A549 (cell line): ENCODE measurements at regions not wholly inside any gene's neighbourhood (a gene's known extent, or its start where the extent isn't known, plus 50 kb on each side); places are given as distances from the start of the nearest gene placed in this dataset.

Experiments
- CBX8 ChIP-seq: fragments of 200-600 bp; sonication (generic); IDR thresholded peaks from 2 replicates; pipeline ENCODE4 v1.6.1; 2016
- CTCF ChIP-seq: fragments of >200 bp; sonication (Bioruptor Twin); formaldehyde crosslinking; IDR thresholded peaks from 3 replicates; pipeline ENCODE4 v1.5.1; 2016
- EP300 ChIP-seq, 2 experiments: fragments of >200 bp; sonication (Bioruptor Twin); formaldehyde crosslinking; IDR thresholded peaks; 2 replicates in 1 of 2; 3 replicates in 1 of 2; pipeline ENCODE4 v1.6.1; 2016 to 2017
- HMGXB4 ChIP-seq: fragments of 250-450 bp; sonication (Bioruptor Pico); IDR thresholded peaks from 2 replicates; pipeline ENCODE4 v1.5.0; 2021; ENCODE audit warnings: mild to moderate bottlenecking, moderate library complexity, borderline replicate concordance
- MAX ChIP-seq: IDR thresholded peaks from 2 replicates; pipeline ENCODE4 v1.6.1; 2012
- NFE2L2 ChIP-seq: fragments of 150-350 bp; conservative IDR thresholded peaks from 2 replicates; pipeline ENCODE4 v1.6.1; 2014; ENCODE audit warnings: low read length
- NPAS2 ChIP-seq: fragments of 250-450 bp; sonication (Bioruptor Pico); IDR thresholded peaks from 2 replicates; pipeline ENCODE4 v1.8.0; 2022; ENCODE audit warnings: mild to moderate bottlenecking, moderate library complexity, borderline replicate concordance
- POLR2A ChIP-seq: IDR thresholded peaks from 2 replicates; pipeline ENCODE4 v1.6.1; 2012; ENCODE audit warnings: mild to moderate bottlenecking, low read length
- POLR2AphosphoS2 ChIP-seq: conservative IDR thresholded peaks from 2 replicates; pipeline ENCODE4 v1.6.1; 2012; ENCODE audit warnings: low read length, improper control_type of control experiment, inconsistent platforms
- RAD21 ChIP-seq, 2 experiments: fragments of >200 bp in 1 of 2; sonication (Bioruptor Twin) in 1 of 2; formaldehyde crosslinking in 1 of 2; IDR thresholded peaks in 1 of 2; conservative IDR thresholded peaks in 1 of 2; 2 replicates in 1 of 2; 3 replicates in 1 of 2; pipeline ENCODE4 v1.6.1; 2012 to 2018; ENCODE audit warnings: inconsistent platforms in 1 of 2
- REST ChIP-seq: fragments of 200-600 bp; sonication (generic); IDR thresholded peaks from 2 replicates; pipeline ENCODE4 v1.6.1; 2016; ENCODE audit warnings: antibody characterized with exemption, mild to moderate bottlenecking, moderate library complexity

- TF ChIP-seq HMGXB4 (CRISPR knock-in tag) (no peak), EP300 (IDR thresholded peaks at IDR 0.05) (no peak), CBX8 (no peak), POLR2A (no peak), CTCF (no peak), REST (no peak), RAD21 (conservative IDR thresholded peaks at IDR 0.05 in 1 of 2, IDR thresholded peaks at IDR 0.05 in 1 of 2) (no peak), NFE2L2 (no peak), NPAS2 (CRISPR knock-in tag) (no peak), MAX (no peak), POLR2AphosphoS2 (no peak)
Observed at GRCh38 chr5:37988454-37989046, 148.7 kb upstream of the GDNF start.
